PC-3 (cell line): ENCODE measurements at regions not wholly inside any gene's neighbourhood (a gene's known extent, or its start where the extent isn't known, plus 50 kb on each side); places are given as distances from the start of the nearest gene placed in this dataset.

Experiments
- EZH2 ChIP-seq: fragments of 300-600 bp; sonication (generic); IDR thresholded peaks from one replicate; pipeline ENCODE4 v1.6.1; 2017; ENCODE audit warnings: antibody characterized with exemption, mild to moderate bottlenecking, low read length; ENCODE audit not compliant: unreplicated experiment
- EZH2phosphoT487 ChIP-seq: fragments of 300-600 bp; sonication (generic); IDR thresholded peaks from 2 replicates; pipeline ENCODE4 v1.6.1; 2018; ENCODE audit warnings: mild to moderate bottlenecking, antibody characterized with exemption, low read length, borderline replicate concordance
- TF ChIP-seq, protein P1 (sequence below): fragments of 300-600 bp; sonication (generic); conservative IDR thresholded peaks from 2 replicates; pipeline ENCODE4 v1.5.1; 2017; ENCODE audit warnings: antibody characterized with exemption, low read depth, mild to moderate bottlenecking, low read length

DNA sequence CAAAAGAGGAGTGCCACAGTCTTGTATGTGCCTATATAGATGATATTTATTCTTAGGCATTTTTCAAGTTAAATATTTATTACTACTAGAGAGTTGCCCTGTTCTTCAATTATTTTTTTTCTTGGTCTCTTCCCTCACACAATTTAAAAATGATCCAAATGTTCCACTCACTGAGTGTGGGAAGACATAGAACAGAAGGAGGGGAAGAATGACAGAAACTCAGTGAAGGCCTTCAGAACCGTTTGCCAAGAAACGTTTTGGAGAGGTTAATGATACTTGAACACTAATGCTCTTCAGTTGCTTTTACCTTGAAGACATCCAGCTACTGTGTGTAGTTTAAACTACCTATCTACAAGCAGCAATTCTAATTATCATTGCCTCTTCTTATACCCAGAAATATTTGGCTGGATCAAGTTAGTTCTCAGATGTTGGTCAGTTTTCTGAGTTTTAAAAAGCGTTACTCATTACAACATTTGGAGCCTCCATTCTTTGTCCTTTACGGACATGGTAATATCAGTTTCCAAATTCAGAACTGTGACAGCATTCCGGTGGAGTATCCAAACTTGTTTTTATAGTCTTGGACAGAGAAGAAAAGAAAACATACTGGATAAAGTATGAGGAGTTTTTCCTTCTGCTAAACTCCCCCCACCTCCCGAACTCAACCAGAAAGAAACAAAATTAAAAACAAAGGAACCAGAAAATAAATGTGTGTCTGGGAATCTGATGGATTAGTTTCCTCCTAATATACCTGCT lies 389.7 kb downstream of the SPRY1 start:
- no peak for TF ChIP-seq EZH2phosphoT487
- TF ChIP-seq, protein P1, sequence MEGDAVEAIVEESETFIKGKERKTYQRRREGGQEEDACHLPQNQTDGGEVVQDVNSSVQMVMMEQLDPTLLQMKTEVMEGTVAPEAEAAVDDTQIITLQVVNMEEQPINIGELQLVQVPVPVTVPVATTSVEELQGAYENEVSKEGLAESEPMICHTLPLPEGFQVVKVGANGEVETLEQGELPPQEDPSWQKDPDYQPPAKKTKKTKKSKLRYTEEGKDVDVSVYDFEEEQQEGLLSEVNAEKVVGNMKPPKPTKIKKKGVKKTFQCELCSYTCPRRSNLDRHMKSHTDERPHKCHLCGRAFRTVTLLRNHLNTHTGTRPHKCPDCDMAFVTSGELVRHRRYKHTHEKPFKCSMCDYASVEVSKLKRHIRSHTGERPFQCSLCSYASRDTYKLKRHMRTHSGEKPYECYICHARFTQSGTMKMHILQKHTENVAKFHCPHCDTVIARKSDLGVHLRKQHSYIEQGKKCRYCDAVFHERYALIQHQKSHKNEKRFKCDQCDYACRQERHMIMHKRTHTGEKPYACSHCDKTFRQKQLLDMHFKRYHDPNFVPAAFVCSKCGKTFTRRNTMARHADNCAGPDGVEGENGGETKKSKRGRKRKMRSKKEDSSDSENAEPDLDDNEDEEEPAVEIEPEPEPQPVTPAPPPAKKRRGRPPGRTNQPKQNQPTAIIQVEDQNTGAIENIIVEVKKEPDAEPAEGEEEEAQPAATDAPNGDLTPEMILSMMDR, result no peak
- no peak for TF ChIP-seq EZH2
